Stomach (tissue), 4 donors: ENCODE measurements at regions not wholly inside any gene's neighbourhood (a gene's known extent, or its start where the extent isn't known, plus 50 kb on each side); places are given as distances from the start of the nearest gene placed in this dataset.

ENCODE experiments used
- CTCF ChIP-seq, 7 experiments: fragments of 450-650 bp in 4 of 7; fragments of 200-600 bp in 3 of 7; sonication (generic) in 3 of 7; IDR thresholded peaks; one replicate each; pipeline ENCODE4 v1.5.1; 2016 to 2019; ENCODE audit warnings: antibody characterized with exemption in 7 of 7, control low read depth in 2 of 7, mild to moderate bottlenecking in 1 of 7
- EP300 ChIP-seq: sonication (generic); formaldehyde crosslinking; IDR thresholded peaks from one replicate; pipeline ENCODE4 v1.6.1; 2017; ENCODE audit warnings: antibody characterized with exemption
- POLR2A ChIP-seq, 4 donors: fragments of 450-650 bp; IDR thresholded peaks; one replicate each; pipeline ENCODE4 v1.6.1; 2016; ENCODE audit warnings: antibody characterized with exemption in 4 of 4, control low read depth in 2 of 4, mild to moderate bottlenecking in 1 of 4, moderate library complexity in 1 of 4
- POLR2AphosphoS5 ChIP-seq, 3 donors: sonication (generic); formaldehyde crosslinking; IDR thresholded peaks; one replicate each; pipeline ENCODE4 v1.6.1; 2016; ENCODE audit warnings: antibody characterized with exemption in 3 of 3

DNA sequence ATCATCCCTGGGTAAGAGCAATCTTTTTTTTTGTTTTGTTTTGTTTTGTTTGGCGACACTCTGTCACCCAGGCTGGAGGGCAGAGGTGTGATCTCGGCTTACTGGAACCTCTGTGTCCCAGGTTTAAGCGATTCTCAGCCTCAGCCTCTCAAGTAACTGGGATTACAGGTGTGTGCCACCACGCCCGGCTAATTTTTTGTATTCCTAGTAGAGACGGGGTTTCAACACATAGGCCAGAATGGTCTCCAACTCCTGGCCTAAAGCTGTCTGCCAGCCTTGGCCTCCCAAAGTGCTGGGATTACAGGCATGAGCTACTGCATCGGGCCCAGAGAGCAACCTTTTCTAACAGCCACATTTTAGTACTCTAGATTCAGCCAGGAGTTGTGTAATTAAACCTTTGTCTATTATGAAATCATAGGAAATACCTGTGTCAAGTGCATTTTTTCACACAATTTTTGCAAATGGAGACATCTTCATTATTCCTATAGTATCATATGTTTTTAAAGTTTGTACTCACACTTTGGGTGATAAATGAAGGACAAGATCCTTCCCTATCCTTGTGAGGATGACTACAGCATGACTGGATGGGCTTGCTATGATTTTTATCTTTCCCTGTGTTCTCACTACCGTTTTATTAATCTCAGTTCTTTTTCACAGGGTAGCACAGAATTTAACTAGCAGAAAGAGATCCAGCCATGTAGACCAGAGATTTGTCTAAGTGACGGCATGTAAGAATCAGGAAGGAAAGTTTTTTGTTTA, 82.6 kb downstream of the OR2B2 start:
- TF ChIP-seq CTCF (IDR thresholded peaks at IDR 0.05) (no peak), POLR2A (IDR thresholded peaks at IDR 0.05) (no peak), POLR2AphosphoS5 (IDR thresholded peaks at IDR 0.05) (no peak), EP300 (no peak)
